ENCODE measurements at regions not wholly inside any gene's neighbourhood (a gene's known extent, or its start where the extent isn't known, plus 50 kb on each side); places are given as distances from the start of the nearest gene placed in this dataset.

DNA sequence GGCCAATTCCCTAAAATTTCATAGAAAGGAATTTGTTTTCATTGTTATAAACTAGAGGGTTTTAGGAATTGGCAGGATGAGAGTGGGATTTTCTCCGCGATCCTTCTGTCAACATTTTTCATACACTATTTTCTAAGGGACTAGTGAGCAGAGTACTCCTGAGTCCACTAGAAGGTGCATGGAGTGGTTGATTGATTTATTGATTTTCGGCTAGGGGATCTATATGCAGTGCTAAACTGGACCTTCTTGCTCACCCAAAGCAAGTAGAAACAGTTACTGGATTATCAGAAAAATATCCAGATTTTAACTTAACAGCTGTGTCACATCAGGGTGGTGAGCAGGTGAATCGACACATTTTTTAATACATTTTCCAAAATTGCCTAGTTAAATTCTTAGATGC is 159.9 kb upstream of the DTNA start:
- no peak for ATAC-seq
- no peak for DNase-seq (ENCODE audit: low spot score)
- intact Hi-C loops (cut with DNase I): no loop called here

DNA sequence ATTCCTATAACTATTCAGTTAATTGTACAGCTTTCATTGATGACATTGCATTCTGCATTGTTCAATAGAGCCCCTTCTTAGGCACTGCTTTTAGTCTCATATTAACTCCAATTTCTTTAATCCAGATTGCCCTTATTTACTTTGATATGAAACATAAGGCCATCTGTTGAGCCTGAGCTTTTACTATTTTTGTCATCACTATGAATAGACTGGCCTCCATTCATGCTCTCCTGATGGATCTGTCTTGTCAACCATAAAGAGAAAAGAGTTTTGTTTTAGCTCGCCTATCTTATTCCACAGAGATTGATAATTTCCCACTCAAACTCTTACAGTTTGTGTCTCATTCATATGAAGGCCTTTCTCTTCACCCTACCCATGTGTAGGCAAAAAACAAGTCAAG is 159.2 kb upstream of the DTNA start:
- intact Hi-C loops (cut with DNase I): no loop called here
- no peak for DNase-seq (ENCODE audit: low spot score)
- no peak for ATAC-seq

DNA sequence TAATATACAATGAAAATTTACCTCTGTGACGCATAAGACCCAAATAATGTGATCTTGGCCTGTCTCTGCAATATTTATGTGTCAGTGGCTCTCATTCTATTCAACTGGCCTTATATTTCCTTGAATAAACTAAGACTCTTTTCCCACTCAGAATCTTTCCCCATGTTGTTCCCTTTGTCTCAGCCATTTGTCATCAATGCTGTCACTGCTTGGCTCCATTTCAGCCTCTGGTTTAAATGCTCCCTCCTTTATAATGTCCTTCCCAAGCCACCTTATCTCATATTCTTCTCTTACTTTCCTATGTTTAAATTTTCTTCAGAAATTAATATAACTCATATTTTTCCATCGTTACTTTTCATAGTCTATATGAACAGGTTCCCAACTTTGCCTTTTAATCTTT is 158.3 kb upstream of the DTNA start:
- no peak for ATAC-seq
- intact Hi-C loops (cut with DNase I): no loop called here

DNA sequence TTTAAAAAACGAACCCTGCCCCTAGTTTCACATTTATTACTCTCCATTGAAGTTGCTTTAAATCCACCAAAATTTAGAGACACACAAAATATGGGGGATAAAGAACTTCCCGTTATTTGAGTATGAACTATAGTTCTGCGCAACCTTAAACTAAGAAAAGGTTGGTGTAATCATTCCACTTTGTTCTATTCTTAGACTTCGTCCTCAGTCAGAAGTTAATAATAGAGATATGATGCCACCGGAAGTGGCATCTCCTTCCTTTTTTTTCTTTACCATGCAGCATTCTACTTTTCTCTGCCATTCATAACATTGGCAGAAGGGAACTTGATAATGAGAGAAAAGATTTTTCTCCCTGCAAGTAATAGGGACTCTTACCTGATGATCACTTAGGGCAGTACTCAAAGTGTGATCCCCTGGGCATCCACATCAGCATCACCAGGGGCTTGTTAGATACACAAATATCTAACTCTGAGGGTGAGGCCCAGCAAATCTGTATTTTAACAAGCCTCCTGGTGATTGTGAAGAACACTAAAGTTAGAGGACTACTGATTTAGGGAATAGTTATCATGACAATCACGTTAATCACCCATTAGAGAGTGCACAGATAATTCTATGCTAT is 147.7 kb upstream of the DTNA start:
- DNase-seq (ENCODE audit: low spot score) (no peak), ATAC-seq (no peak)
- intact Hi-C loops (cut with DNase I): no loop called here

More for the DNA sequence above, 158.3 kb upstream of the DTNA start:
- DNase-seq (ENCODE audit: low spot score): no peak

DNA sequence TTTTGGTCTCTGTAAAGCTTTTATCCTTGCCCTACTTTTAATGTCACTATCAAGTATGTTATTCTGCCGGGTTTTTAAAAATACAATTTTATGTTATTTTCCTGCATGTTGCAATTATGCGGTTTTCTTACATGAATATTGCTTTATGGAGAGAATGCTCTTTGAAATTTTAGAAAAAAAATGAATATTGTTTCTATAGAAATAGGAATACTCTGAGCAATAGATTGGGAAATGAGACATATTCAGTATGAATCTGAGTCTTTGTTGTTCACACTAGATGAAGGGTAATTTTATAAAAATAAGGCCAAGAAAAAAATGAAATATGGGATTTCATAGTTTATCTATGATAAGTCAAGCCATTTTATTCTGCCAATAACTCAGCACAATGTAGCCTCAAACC is 142.2 kb upstream of the DTNA start:
- DNase-seq (ENCODE audit: low spot score): no peak
- intact Hi-C loops (cut with DNase I): no loop called here
- no peak for ATAC-seq

DNA sequence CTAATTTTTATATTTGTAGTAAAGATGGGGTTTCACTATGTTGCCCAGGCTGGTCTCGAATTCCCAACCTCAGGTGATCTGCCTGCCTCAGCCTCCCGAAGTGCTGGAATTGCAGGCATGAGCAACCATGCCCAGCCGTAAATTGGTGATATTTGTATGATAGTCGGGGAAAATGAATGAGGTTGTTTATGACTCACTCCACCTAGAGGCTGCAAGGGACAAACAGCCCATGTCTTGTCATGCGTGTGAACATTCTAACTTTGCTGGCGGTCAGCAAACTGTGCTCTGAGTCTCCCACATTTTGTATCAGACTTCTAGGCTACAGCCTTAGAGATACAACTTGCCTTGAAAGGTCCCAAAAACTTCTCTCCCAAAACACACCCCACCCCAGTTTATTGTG is 133.5 kb upstream of the DTNA start:
- ATAC-seq (no peak), DNase-seq (ENCODE audit: low spot score) (no peak)
- intact Hi-C loops (cut with DNase I): no loop called here

DNA sequence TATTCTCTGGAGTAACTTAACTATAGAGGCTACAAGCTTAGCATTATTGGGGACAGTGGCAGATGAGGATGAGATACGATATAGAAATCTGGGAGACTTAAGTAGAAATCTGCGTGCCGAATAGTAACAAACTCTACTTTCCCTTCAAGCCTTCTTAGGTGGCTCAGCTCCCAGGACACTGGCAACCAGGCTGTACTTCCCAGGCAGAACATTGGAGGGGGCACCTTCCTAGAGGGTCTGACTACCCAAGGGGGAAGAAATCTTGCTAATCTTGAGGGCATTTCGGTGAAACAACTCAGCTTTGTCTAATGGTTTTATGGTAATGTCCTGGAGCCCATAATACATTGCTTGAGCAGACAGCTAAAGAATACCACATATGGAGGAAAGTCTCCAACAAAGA is 126.2 kb upstream of the DTNA start:
- ATAC-seq: no peak
- intact Hi-C loops (cut with DNase I): no loop called here
- no peak for DNase-seq (ENCODE audit: low spot score)

DNA sequence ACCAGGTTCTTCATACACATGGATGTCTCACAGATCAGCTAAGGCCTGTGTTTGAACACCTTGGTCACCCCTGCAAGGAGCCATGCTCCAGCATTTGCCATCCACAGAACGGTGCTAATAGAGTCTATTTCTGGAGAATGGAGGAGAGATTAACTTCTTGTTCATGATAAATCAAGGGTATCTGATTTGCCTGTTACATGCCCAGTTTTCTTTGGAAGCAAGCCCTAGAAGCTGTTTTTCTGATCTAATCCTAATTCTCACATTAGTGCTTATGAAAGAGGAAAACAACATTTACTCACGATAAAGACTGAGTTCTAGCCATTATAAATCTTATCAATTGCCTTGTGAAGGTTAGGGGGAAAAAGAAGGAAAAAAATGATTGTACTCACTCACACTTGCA is 119.6 kb upstream of the DTNA start:
- ATAC-seq: no peak
- intact Hi-C loops (cut with DNase I): no loop called here

DNA sequence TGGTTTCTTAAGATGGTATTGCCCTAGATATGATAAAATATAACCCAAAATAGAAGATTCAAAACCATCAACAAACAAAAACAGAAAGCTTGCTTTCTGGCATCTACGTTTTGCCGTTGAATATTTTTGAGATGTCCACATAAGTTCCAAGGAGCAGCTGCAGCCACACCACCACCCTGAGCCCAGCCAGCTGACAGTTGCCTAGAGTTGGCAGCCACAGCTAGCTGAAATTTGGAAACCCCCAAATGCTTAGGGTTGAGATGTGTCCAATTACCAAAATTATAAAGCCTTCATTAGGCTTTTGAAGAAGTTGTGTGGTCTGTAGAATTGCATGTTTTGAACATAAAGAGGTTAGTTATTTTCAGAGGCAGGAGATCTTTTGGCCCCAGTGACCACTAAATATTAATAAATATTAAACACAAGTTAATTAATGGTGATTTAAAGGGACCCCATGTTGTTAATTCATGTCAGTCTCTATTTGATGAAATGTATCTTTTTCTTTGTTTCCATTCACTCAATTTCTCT is 118.1 kb upstream of the DTNA start:
- ATAC-seq: no peak
- intact Hi-C loops (cut with DNase I): no loop called here
- no peak for DNase-seq (ENCODE audit: low spot score)

More for the DNA sequence above, 119.6 kb upstream of the DTNA start:
- no peak for DNase-seq (ENCODE audit: low spot score)

DNA sequence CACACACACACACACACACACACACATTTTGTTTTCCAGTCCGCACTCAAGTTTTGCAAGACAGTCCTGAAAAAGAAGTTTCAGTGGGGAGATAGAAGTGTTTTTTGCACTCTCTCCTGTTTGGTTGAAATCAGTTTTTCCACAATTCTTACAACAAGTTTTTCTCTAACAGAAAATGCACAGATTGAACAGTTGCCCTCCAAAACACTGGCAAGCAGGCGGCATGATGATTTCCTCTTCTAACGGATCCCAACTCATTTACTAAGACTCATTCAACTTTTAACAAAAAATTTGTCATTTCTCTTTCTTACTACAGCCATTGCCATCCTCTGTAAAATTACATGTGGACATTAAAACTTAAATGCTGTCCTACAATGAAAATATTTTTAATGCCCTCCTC is 117.6 kb upstream of the DTNA start:
- intact Hi-C loops (cut with DNase I): no loop called here

DNA sequence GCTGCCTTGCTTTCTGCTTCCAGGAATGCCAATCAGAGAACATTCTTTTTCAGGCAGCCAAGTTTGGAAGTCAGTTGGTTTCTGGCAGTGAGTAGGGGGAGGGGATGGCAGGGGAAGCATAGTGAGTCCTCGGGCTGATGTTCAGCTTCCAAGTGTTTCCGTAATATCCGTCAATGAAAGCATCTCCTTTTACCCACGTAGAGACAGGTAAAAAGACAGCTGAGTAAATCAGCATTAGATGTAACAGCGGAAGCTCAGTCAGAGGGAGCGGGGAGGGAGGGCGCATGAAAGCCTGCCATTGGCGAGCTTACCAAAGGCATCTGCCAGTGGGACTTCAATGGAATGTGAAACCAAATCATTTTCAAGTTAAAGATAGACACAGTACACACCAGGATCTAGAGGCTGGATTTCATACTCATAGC is 117.1 kb upstream of the DTNA start:
- ATAC-seq (peak; percentile 88), DNase-seq (ENCODE audit: low spot score) (no peak)
- intact Hi-C loops (cut with DNase I): no loop called here

More for the DNA sequence above, 117.6 kb upstream of the DTNA start:
- no peak for DNase-seq (ENCODE audit: low spot score)
- ATAC-seq: no peak

DNA sequence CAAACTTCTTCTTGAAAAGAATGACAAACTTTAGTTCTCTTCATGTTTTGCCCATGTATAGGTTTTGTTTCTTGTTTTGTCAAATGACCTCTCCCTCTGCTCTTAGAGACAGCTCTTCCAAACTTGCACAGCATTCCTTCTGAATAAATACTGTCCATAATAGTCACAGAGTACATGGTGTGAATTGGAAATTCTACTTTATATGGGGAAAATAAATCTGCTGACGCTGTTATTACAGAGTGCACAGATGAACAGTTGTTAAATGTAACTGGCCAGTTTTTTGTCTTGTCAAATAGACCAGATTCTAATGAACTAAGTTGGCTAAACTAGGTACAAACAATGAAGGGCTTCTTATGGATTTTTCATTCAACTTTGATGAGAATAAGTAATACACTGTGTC is 115.8 kb upstream of the DTNA start:
- intact Hi-C loops (cut with DNase I): no loop called here
- DNase-seq (ENCODE audit: low spot score) (no peak), ATAC-seq (no peak)

DNA sequence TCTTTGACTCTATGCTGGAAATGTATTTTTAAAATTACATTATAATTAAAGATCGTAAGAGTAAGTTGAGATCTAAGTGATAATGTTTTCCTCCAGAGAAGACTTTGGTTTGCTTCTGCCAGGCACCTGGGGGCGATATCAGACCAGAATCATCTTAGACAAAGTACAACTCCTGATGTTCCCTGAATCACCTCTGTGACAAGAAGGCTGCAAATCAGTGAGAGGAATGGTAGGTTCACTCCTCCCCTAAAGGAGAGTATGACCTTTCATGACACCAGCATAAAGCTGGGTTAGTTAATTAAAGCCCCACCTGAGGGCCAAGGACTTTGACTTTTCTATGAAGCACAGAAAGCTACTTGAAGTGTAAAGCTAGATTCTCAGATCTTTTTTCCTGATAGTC is 114.4 kb upstream of the DTNA start:
- intact Hi-C loops (cut with DNase I): no loop called here
- ATAC-seq: no peak
- no peak for DNase-seq (ENCODE audit: low spot score)

DNA sequence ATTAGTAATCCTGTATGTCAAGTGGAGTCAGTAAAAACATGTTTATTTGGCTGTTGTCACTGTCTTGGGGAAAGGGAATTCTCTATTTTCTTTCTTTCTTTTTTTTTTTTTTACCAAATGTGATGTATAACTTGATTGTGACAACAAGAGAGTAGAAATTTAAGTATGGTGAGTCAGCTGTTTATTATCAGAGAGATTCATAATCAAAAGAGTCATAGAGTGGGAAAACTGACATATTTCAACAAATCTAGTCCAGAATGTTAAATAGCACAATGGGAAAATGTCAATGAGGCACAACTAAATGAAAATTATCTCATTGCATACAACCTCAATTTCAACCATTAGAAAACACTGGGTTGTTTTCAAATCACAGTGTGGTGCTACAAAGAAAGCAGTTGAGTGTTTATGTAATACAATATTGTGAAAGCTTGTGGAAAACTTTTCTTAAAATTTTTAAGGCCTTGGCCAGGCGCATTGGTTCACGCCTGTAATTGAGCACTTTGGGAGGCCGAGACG is 111.9 kb upstream of the DTNA start:
- intact Hi-C loops (cut with DNase I): no loop called here
- DNase-seq (ENCODE audit: low spot score): no peak
- no peak for ATAC-seq

DNA sequence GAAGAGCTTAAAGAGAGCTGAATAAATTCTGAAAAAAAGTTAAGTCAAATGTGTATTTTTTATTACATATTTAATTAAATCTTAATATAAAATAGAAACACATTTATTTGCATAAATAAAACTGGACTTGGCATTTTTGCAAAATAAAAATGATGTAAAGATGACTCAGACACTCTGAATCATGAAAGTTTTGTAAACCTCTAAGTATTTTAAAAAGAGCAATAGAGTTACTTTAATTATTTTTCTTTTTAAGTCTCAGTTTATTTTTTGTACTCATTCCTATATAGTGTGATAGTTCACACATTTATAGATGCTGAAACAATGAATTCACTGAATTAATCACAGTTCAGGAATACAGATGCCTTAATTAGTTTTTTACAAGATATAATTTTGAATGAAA is 109.9 kb upstream of the DTNA start:
- DNase-seq (ENCODE audit: low spot score) (no peak), ATAC-seq (no peak)
- intact Hi-C loops (cut with DNase I): no loop called here

DNA sequence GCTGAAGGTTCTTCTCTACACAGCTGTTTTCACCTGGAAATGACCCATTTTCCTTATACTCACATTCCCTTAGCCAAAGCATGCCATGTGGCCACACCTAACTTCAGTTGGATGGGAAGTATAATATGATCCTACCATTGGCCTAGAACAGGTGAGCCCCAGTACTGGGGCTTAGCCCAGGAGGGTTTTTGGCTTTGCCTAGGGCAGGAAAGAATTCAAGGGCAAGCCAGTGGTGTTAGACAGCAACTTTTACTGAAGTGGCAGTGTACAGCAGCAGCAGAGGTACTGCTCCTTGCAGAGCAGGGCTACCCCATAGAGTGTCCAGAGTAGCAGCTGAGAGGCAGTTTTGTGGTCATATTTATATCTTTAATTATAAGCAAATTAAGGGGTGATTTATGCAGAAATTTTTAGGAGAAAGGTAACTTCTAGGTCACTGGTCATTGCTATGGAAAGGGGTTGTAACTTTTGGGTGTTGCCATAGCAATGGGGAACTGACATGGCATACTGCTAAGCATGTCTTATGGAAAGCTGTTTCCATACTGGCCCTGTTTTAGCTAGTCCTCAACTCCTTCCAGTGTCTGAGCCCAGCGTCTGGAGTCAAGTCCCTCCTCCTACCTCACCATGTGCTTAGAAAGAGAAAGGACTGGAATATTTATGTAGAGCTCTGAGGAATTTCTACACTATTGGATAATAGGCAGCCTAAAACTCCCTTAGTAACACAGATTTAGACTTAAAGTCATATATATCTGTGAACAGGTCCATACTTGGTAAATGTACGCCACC is 109.0 kb upstream of the DTNA start:
- ATAC-seq (no peak), DNase-seq (ENCODE audit: low spot score) (no peak)
- intact Hi-C loops (cut with DNase I): no loop called here

DNA sequence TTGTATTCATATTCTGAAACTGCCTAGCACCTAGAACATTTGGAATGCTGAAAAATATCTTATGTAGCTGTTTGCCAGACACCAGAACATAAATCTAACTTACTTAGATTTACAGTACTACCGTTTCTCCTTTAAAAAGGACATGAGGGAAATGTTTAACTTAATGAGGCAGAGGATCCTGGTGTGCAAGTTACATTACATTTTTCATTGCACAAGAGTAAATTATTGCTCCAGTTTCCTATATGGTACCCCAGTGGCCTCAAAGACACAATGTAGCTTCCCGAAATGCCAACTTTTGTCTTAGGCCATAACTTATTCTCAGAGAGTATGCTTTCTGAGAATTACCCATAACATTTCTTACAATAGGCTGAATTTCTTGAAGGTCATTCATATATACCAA is 105.5 kb upstream of the DTNA start:
- ATAC-seq: no peak
- intact Hi-C loops (cut with DNase I): no loop called here

DNA sequence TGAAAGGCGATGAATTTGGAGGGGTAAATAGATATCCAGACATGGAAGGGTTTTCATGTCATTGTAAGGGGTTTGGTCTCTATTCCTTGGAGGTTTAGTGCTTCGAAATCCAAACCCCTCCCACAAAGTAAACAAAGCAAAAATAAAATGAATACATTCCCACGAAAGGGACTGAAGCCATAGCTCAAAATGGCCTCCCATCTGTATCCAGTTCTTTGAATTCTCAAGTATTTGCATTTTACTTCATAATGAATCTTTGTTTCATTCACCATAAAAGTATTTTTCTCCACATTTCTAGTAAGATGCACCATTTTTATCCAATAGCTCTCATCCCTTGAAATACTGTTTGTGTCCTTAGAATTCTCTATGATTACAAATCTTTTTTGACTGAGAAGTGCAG is 103.2 kb upstream of the DTNA start:
- ATAC-seq (no peak), DNase-seq (ENCODE audit: low spot score) (no peak)
- intact Hi-C loops (cut with DNase I): no loop called here

More for the DNA sequence above, 105.5 kb upstream of the DTNA start:
- no peak for DNase-seq (ENCODE audit: low spot score)

DNA sequence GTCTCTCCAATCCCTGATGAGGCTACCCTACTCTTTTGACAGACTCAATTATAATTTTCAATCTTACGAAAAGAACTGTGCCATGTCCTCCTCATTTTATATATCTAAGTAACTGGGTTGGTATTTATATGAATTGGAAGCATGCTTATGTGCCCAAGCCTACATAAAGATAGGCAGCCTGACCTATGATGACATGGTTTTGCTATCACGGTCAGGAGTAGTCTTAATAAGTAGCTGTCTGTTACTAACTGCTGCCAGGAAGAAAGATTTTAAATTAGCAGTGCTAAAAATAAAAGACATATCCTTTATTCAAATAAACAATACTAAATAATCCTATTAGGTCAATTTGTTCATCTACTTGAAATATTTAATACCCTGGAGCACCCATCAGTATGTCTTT is 102.0 kb upstream of the DTNA start:
- ATAC-seq: no peak
- intact Hi-C loops (cut with DNase I): no loop called here

DNA sequence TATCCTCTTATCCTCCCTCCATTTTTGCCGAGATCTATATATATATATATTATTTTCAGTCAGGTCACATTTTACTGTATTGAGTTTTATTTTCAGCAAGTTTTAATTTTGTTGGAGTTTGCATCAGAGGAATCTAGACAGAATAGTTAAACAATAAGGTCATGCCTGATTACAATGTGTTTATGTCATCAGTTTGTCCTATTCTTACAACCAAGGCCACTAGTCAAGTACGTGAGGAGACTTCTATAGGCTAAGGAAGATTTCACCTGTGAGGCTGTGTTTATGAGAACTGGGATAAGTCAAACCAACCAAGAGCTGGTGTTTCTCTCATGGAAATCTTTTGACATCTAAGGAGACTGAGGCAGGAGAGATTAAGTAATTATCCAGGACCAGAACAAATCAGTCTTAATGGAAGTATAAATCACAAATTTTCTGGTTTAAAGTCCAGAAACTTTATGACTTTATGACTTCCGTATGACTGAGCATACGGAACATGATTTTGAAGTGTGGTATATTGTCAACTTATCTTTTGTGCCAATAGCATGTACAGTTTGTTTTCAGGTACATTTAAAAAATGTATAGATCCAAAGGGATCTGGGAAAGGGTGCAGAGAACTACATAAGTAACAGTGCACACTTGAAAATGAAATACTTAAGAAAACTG is 100.0 kb upstream of the DTNA start:
- intact Hi-C loops (cut with DNase I): no loop called here
- DNase-seq (ENCODE audit: low spot score) (no peak), ATAC-seq (no peak)

More for the DNA sequence above, 102.0 kb upstream of the DTNA start:
- DNase-seq (ENCODE audit: low spot score): no peak
